T-helper 1 cell treated with Interleukin-12 subunit alpha and Interleukin-12 subunit beta and Interleukin-4 antibody, amounts not matched to agents 30 μg/mL and 1 μg/mL, for 36 hours (primary cell): ENCODE measurements at regions not wholly inside any gene's neighbourhood (a gene's known extent, or its start where the extent isn't known, plus 50 kb on each side); places are given as distances from the start of the nearest gene placed in this dataset.

ENCODE experiments used
- H3K27ac Mint-ChIP-seq: one replicate; pipeline ENCODE4 v1.8.0; 2021; ENCODE audit warnings: mild to moderate bottlenecking, mixed read lengths
- H3K27me3 Mint-ChIP-seq: one replicate; pipeline ENCODE4 v1.8.0; 2021; ENCODE audit warnings: low read depth, mixed read lengths
- H3K36me3 Mint-ChIP-seq: one replicate; pipeline ENCODE4 v1.8.0; 2021; ENCODE audit warnings: low read depth, mixed read lengths
- H3K4me1 Mint-ChIP-seq: one replicate; pipeline ENCODE4 v1.8.0; 2021; ENCODE audit warnings: low read depth, mixed read lengths
- H3K4me3 Mint-ChIP-seq: one replicate; pipeline ENCODE4 v1.8.0; 2021; ENCODE audit warnings: mild to moderate bottlenecking, moderate library complexity, mixed read lengths
- H3K9me3 Mint-ChIP-seq: one replicate; pipeline ENCODE4 v1.8.0; 2021; ENCODE audit warnings: mixed read lengths

DNA sequence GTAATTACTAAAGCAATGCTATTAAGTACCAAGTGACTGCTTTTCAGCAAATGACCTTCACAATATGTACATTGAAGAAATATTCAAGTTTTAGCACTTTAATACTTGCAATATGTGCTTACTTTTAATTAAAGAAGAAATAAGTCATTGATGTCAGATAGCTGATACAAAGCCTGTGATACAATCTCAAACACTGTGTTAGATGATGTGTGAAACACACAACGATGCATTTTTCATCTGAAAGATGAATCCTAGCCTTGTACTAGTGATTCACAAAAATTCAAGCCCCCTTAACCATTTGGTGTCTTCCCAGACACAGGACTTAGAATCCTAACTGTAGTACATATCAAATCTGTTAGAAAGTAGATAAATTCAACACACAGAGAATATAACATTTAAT, 724.1 kb upstream of the ADAMTS5 start:
- Mint-ChIP-seq H3K27ac (no peak overlapping the region), H3K4me3 (no peak overlapping the region), H3K27me3 (no peaks in the 10 kb centered on the region), H3K9me3 (peaks cover 3% of the 10 kb centered on the region), H3K36me3 (no peaks in the 10 kb centered on the region), H3K4me1 (no peaks in the 10 kb centered on the region)

DNA sequence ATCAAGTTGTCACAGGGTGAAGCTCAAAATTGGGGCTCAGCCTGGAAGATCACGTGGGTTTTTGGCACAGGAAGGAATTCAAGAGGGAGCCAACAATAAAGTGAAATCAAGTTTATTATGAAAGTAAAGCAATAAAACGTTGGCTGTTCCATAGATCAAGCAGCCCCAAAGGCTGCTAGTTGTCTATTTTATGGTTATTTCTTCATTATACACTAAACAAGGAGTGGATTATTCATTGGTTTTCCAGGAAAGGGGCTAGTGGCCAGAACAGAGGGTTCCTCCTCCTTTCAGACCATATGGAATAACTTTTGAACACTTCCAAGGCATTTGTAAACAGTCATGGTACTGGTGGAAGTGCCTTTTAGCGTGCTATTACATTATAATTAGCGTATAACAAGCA, 723.5 kb upstream of the ADAMTS5 start:
- H3K27me3 Mint-ChIP-seq = no peaks in the 10 kb centered on the region
- peaks cover 3% of the 10 kb centered on the region for H3K9me3 Mint-ChIP-seq
- H3K4me1 Mint-ChIP-seq = no peaks in the 10 kb centered on the region
- no peak overlapping the region for H3K4me3 Mint-ChIP-seq
- H3K27ac Mint-ChIP-seq = no peak overlapping the region
- no peaks in the 10 kb centered on the region for H3K36me3 Mint-ChIP-seq

- Mint-ChIP-seq H3K27me3 (no peaks in the 10 kb centered on the region), H3K4me1 (no peaks in the 10 kb centered on the region), H3K27ac (no peak overlapping the region), H3K36me3 (no peaks in the 10 kb centered on the region), H3K4me3 (no peak overlapping the region), H3K9me3 (peaks cover 3% of the 10 kb centered on the region)
These were observed 721.9 kb upstream of the ADAMTS5 start for GRCh38 chr21:27688773-27689172.

DNA sequence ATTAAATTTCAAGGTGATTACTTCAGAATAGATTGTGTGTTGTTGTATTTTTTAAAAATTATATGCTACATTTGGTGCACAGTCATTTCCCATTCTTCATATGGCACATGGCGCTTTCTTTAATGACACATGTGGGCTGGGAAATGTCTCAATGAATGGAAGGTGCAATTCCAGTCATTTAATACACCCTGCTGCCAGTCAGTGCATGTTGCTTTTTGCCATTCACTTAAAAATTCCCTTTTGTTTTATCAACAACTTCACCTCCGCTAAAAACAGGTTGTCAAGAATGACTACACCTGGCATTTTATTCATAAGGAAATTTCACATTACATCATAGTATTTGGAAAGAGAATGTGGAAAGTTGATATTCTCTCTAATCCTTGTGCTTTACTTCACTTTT, 716.4 kb upstream of the ADAMTS5 start:
- no peaks in the 10 kb centered on the region for H3K4me1 Mint-ChIP-seq
- no peak overlapping the region for H3K4me3 Mint-ChIP-seq
- peaks cover 3% of the 10 kb centered on the region for H3K9me3 Mint-ChIP-seq
- no peaks in the 10 kb centered on the region for H3K36me3 Mint-ChIP-seq
- H3K27me3 Mint-ChIP-seq = no peaks in the 10 kb centered on the region
- H3K27ac Mint-ChIP-seq = no peak overlapping the region

DNA sequence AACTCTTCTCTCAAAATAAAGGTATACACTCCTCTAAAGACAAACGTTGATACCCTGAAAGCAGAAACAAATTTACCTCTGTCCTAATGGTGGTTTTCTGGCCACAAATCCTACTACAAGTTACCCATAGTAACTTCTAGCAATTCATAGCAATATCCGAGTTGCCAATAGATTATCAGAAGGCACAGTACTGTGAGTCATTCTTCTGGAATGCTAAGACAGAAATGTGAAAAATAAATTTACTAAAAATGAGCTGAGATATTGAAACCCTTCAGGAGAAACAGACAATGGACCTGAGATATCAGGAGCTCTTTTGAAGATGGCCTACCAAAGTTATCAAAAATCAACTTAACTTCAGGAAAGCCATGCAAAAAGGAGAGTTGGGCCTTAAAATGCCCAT, 715.0 kb upstream of the ADAMTS5 start:
- Mint-ChIP-seq H3K36me3 (no peaks in the 10 kb centered on the region), H3K4me3 (no peak overlapping the region), H3K27ac (no peak overlapping the region), H3K27me3 (no peaks in the 10 kb centered on the region), H3K4me1 (no peaks in the 10 kb centered on the region), H3K9me3 (no peaks in the 10 kb centered on the region)

GRCh38 chr21:27681038-27681437, 714.1 kb upstream of the ADAMTS5 start:
- Mint-ChIP-seq H3K27ac (no peak overlapping the region), H3K36me3 (no peaks in the 10 kb centered on the region), H3K4me3 (no peak overlapping the region), H3K9me3 (no peaks in the 10 kb centered on the region), H3K27me3 (no peaks in the 10 kb centered on the region), H3K4me1 (no peaks in the 10 kb centered on the region)

DNA sequence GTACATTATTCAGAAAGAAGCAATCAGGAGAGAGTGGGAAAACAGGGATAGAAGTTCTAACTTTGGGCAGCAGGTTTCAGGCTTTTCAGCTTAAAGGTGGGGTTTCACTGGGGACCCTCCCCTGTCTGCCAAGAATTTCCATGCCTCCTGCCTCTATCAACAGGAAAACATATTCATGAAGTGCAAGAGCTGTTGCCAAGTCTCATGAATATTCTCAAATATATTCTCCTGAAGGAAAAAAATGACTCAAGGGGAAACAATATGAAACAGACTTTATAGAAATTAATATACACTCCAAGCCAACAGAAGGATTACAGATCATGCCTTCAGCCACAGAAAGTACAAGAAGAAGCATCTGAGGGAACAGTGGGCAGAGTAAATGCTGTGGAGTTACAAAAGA, 713.3 kb upstream of the ADAMTS5 start:
- Mint-ChIP-seq H3K9me3 (no peaks in the 10 kb centered on the region), H3K4me3 (no peak overlapping the region), H3K27me3 (no peaks in the 10 kb centered on the region), H3K27ac (no peak overlapping the region), H3K36me3 (no peaks in the 10 kb centered on the region), H3K4me1 (no peaks in the 10 kb centered on the region)

- Mint-ChIP-seq H3K4me1 (no peaks in the 10 kb centered on the region), H3K36me3 (no peaks in the 10 kb centered on the region), H3K4me3 (no peak overlapping the region), H3K27me3 (no peaks in the 10 kb centered on the region), H3K27ac (no peak overlapping the region), H3K9me3 (no peaks in the 10 kb centered on the region)
These were observed 711.6 kb upstream of the ADAMTS5 start for GRCh38 chr21:27678511-27678910.

DNA sequence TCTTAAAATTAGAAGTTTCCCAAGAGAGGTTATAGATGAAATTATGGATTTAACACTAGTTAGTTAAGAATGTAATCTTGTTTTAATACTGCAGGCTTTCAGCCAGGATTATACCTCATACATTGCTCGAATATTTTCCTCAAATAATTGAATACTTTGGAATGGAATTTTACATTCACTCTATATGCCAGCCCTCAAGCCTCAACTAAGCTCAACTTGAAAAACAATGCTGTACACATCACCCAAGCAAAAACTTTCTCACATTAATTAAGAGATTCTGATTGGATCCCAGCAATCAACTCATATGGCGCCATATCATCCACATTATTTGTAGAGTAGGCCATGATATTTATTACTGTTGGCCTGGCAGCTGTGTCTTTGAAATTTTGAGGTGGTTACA, 710.7 kb upstream of the ADAMTS5 start:
- Mint-ChIP-seq H3K27ac (no peak overlapping the region), H3K4me1 (no peaks in the 10 kb centered on the region), H3K27me3 (no peaks in the 10 kb centered on the region), H3K9me3 (no peaks in the 10 kb centered on the region), H3K36me3 (no peaks in the 10 kb centered on the region), H3K4me3 (no peak overlapping the region)

DNA sequence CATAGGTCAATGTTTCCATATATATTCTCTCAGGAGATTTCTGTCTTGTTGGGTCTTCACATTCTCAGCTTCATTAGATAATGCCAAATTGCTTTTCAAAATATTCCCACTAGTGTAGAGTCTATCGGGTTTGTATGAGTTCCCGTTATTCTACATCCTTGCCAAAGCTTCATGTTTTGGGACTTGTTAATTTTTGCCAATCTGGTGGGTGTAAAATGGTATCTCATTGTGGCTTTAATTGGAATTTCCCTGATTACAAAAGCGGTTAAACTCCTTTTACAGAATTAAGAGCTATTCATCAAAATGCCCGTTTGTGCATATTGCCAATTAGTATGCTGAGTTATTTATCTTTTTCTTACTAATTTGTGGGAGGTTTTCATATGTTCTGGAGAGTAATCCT, 708.4 kb upstream of the ADAMTS5 start:
- no peak overlapping the region for H3K4me3 Mint-ChIP-seq
- H3K9me3 Mint-ChIP-seq = no peaks in the 10 kb centered on the region
- no peak overlapping the region for H3K27ac Mint-ChIP-seq
- H3K4me1 Mint-ChIP-seq = no peaks in the 10 kb centered on the region
- H3K27me3 Mint-ChIP-seq = no peaks in the 10 kb centered on the region
- no peaks in the 10 kb centered on the region for H3K36me3 Mint-ChIP-seq

DNA sequence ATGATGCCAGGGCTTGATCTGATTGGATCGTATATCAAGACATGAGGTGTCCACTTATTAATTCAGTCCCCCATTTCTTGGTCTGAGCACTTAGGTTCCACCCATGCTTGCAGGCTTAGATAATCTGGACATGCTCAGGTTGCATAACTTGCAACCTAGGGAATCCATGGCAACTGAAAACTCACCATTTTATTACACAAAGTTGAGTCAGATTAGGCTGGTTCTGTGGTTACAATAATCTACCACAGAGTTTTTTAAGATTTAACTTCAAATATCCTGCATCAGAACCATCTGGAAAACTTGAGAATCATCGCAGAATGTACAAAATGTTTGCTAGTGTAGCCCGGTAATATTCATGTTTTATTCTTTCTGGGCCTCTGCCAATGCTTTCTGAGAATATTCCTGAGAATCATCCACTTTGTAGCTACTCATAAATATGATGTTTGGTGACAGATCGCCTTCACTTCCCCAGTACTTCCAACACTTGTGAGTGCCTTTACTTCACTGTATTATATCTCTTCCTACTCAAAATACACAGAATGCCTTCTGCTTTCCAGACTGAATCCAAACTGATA, 707.2 kb upstream of the ADAMTS5 start:
- H3K4me1 Mint-ChIP-seq = no peaks in the 10 kb centered on the region
- H3K36me3 Mint-ChIP-seq = no peaks in the 10 kb centered on the region
- no peak overlapping the region for H3K27ac Mint-ChIP-seq
- H3K27me3 Mint-ChIP-seq = no peaks in the 10 kb centered on the region
- no peaks in the 10 kb centered on the region for H3K9me3 Mint-ChIP-seq
- no peak overlapping the region for H3K4me3 Mint-ChIP-seq

DNA sequence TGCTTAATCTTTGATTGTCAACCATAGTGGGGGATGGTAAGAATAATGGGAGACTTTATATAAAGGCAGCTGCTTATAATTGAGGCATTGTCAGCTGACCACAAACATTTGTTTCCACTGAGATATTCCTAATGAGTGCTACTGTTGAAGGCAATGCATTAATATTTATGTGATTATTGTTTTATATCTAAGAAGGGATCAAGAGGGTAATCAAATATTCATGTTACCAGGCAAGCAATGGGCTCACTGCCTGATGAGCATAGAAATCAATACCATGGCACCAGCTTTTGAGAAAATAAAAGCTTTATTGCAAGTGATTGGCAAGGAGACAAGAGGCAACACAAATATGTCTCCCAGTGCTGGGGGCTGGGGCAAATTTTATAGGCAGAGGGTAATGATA, 706.7 kb upstream of the ADAMTS5 start:
- Mint-ChIP-seq H3K27me3 (no peaks in the 10 kb centered on the region), H3K36me3 (no peaks in the 10 kb centered on the region), H3K27ac (no peak overlapping the region), H3K4me3 (no peak overlapping the region), H3K9me3 (no peaks in the 10 kb centered on the region), H3K4me1 (no peaks in the 10 kb centered on the region)

- Mint-ChIP-seq H3K9me3 (no peaks in the 10 kb centered on the region), H3K4me3 (no peak overlapping the region), H3K4me1 (no peaks in the 10 kb centered on the region), H3K36me3 (no peaks in the 10 kb centered on the region), H3K27ac (no peak overlapping the region), H3K27me3 (no peaks in the 10 kb centered on the region)
These were observed 704.3 kb upstream of the ADAMTS5 start for GRCh38 chr21:27671207-27671606.

DNA sequence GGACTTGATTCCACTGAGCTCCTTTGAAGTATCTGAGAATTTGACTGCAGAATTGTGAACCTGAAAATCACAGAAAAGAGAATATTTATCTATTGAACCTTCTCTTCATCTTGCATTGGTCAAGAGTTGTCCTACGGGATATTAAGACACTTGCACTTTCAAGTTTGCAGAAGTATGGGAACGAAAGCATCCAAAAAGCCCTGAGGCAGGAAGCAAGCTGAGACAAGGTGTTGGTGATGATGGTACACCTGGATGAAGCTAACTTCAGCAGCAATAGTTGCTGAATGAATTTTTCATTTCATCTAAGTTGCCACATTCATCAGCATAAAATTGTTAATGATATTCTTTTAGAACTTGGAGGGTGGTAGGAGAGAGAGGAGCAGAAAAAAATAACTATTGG, 686.6 kb upstream of the ADAMTS5 start:
- peaks cover 4% of the 10 kb centered on the region for H3K9me3 Mint-ChIP-seq
- H3K27me3 Mint-ChIP-seq = no peaks in the 10 kb centered on the region
- H3K4me1 Mint-ChIP-seq = no peaks in the 10 kb centered on the region
- no peak overlapping the region for H3K27ac Mint-ChIP-seq
- H3K4me3 Mint-ChIP-seq = no peak overlapping the region
- no peaks in the 10 kb centered on the region for H3K36me3 Mint-ChIP-seq

GRCh38 chr21:27649762-27650161, 682.9 kb upstream of the ADAMTS5 start:
- Mint-ChIP-seq H3K27ac (no peak overlapping the region), H3K4me1 (no peaks in the 10 kb centered on the region), H3K9me3 (peaks cover 4% of the 10 kb centered on the region), H3K27me3 (no peaks in the 10 kb centered on the region), H3K4me3 (no peak overlapping the region), H3K36me3 (no peaks in the 10 kb centered on the region)

- Mint-ChIP-seq H3K27ac (no peak overlapping the region), H3K9me3 (peaks cover 4% of the 10 kb centered on the region)
These were observed 682.4 kb upstream of the ADAMTS5 start for GRCh38 chr21:27649323-27649722.

More at GRCh38 chr21:27649323-27649722, 682.4 kb upstream of the ADAMTS5 start:
- H3K27me3 Mint-ChIP-seq = no peaks in the 10 kb centered on the region
- no peaks in the 10 kb centered on the region for H3K36me3 Mint-ChIP-seq
- no peaks in the 10 kb centered on the region for H3K4me1 Mint-ChIP-seq
- H3K4me3 Mint-ChIP-seq = no peak overlapping the region
